Lower leg skin (tissue), 4 donors: ENCODE measurements at regions not wholly inside any gene's neighbourhood (a gene's known extent, or its start where the extent isn't known, plus 50 kb on each side); places are given as distances from the start of the nearest gene placed in this dataset.

Experiments used
- DNase-seq, 2 donors: peaks; one replicate each; pipeline ENCODE4 v3.0.0-alpha.2; 2019; ENCODE audit warnings: low spot score in 2 of 2
- H3K4me3 ChIP-seq: fragments of 200-600 bp; sonication (generic); 2 replicates; pipeline ENCODE4 v1.5.1; 2017; ENCODE audit warnings: mild to moderate bottlenecking, low read depth; ENCODE audit not compliant: poor library complexity, severe bottlenecking
- CTCF ChIP-seq, 3 donors: fragments of 450-650 bp; IDR thresholded peaks; one replicate each; pipeline ENCODE4 v1.5.1; 2016; ENCODE audit warnings: antibody characterized with exemption in 3 of 3, mild to moderate bottlenecking in 3 of 3, moderate library complexity in 2 of 3
- POLR2A ChIP-seq, 2 donors: fragments of 450-650 bp; IDR thresholded peaks; one replicate each; pipeline ENCODE4 v1.6.1; 2016 to 2017; ENCODE audit warnings: antibody characterized with exemption in 2 of 2, mild to moderate bottlenecking in 1 of 2, moderate library complexity in 1 of 2
- whole genome bisulfite sequencing, 2 donors: methylation state at CpG; one replicate each; pipeline ENCODE4 v1.1.5; 2018; 5-methylcytosine and 5-hydroxymethylcytosine counted together
- intact Hi-C: fragments of 100-400 bp; cut with DNase I; formaldehyde crosslinking; loops from one replicate; pipeline ENCODE4 v1.15.0; 2023; ENCODE audit warnings: low total_unique reads

DNA sequence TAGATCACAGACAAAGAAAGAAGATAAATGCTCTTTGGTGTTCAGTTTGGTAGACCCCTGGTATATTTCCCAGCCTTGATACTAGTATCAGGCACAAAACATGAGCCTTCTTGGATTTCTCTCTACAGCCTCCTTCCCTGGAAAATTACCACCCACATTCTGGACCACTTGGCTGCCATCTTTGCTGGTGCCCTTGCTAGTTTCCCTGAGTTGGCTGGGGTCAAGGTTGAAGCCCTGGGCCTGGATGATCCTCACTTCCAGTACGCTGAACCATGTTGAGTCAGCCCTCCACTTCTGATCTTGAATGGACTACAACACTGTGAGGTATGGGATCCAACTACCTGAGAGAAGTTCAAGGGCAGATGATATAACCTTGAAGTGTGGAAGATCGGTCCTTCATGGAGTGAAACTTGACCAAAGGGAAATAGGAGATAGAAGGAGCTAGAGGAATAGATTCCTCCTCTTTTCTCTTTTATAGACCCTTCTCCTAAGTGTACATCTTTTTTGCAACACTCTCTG is 501.4 kb downstream of the TMEM114 start:
- WGBS, 2 donors = 89 to 91% methylated on average over 2 of the region's 2 CpGs
- no peak for TF ChIP-seq POLR2A (IDR thresholded peaks at IDR 0.05)
- no peak for TF ChIP-seq CTCF (IDR thresholded peaks at IDR 0.05)
- H3K4me3 ChIP-seq = no peak overlapping the region
- DNase-seq = no peak
- intact Hi-C loops = no loop called here

GRCh38 chr16:8087597-8088289 is 502.6 kb downstream of the TMEM114 start:
- TF ChIP-seq POLR2A (IDR thresholded peaks at IDR 0.05) (no peak), CTCF (IDR thresholded peaks at IDR 0.05) (no peak)
- 12 to 20% methylated on average over 5 of the region's 5 CpGs for WGBS, 2 donors
- peak in 1 of 2 donors; percentile 17 for DNase-seq
- H3K4me3 ChIP-seq = no peak overlapping the region
- intact Hi-C loops = no loop called here

- intact Hi-C loops = no loop called here
- no peak for TF ChIP-seq POLR2A (IDR thresholded peaks at IDR 0.05)
- TF ChIP-seq CTCF (IDR thresholded peaks at IDR 0.05) = no peak
- WGBS, 2 donors = 61 to 64% methylated on average over 2 of the region's 2 CpGs
- no peak overlapping the region for H3K4me3 ChIP-seq
- DNase-seq = no peak
These were observed 503.2 kb downstream of the TMEM114 start for GRCh38 chr16:8087146-8087545.

DNA sequence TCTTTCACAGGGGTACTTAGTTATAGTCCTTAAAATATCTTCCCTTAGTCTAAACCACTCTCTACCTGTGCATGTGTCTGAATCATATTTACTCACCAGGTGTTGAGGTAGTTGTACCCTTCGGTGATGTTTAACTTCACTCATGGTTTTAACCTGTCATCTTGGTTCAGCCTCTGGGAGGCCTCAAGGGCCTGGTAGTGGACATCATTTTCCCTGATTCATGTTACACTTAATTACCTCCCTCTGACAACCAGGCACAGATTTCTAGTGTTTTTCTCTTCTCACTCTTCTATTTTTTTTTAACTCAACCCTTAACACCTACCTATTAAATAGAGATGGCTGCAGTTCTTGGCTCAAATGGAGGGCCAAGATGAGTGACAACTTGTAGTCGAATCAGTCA is 505.4 kb downstream of the TMEM114 start:
- no peak for DNase-seq
- 81 to 85% methylated on average over 2 of the region's 2 CpGs for WGBS, 2 donors
- intact Hi-C loops = no loop called here
- TF ChIP-seq CTCF (IDR thresholded peaks at IDR 0.05) = no peak
- no peak for TF ChIP-seq POLR2A (IDR thresholded peaks at IDR 0.05)
- H3K4me3 ChIP-seq = no peak overlapping the region

DNA sequence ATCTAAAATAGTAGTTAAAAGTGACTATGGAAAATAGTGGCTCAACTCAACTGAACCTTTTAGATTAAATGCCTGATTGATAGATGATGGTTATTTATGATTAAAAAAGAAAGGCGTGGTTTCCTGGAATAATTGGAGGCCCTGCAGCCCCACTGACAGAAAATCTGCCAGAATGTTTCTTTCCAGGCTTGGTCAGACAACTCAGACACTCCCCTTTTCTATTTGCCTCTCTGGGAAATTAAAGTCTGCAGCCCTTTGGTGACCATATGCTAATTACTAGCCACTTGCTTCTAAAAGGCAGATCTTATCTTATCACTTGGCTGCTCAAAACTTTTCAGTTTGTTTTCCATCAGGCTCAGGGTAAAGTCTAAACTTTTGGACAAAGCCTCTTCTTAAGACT is 506.0 kb downstream of the TMEM114 start:
- DNase-seq = no peak
- intact Hi-C loops = no loop called here
- WGBS, 2 donors = 49 to 71% methylated on average over 1 of the region's 1 CpG
- no peak overlapping the region for H3K4me3 ChIP-seq
- TF ChIP-seq POLR2A (IDR thresholded peaks at IDR 0.05) = no peak
- no peak for TF ChIP-seq CTCF (IDR thresholded peaks at IDR 0.05)

DNA sequence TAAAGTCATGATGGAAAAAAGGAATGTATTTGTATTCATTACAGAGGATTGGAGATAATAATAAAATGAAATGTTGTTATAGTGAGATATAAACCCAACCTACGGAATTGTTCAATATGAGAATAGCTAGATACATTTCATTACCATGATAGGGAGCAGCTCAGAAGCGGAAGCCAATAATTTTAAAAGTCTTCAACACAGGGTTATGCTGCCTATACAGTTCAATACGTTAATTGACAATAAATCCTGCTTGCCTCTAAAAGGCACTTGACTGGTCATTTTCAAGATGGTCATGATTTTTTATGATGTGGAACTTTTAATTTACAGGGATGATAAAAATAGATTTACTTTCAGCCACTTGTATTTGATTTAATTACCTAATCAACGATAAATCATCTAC is 506.8 kb downstream of the TMEM114 start:
- intact Hi-C loops = no loop called here
- DNase-seq = no peak
- WGBS, 2 donors = 85 to 90% methylated on average over 4 of the region's 4 CpGs
- no peak overlapping the region for H3K4me3 ChIP-seq
- no peak for TF ChIP-seq CTCF (IDR thresholded peaks at IDR 0.05)
- no peak for TF ChIP-seq POLR2A (IDR thresholded peaks at IDR 0.05)
